ENCODE measurements at regions not wholly inside any gene's neighbourhood (a gene's known extent, or its start where the extent isn't known, plus 50 kb on each side); places are given as distances from the start of the nearest gene placed in this dataset.

GRCh38 chr9:17927616-17928015, 348.8 kb downstream of the SH3GL2 start:
- FAIRE-seq: no peak
- Mint-ChIP-seq H3K27me3 (ENCODE audit: low read depth, unreplicated experiment) (peaks cover 1% of the 10 kb centered on the region), H3K27ac (ENCODE audit: unreplicated experiment) (no peak overlapping the region), H3K4me3 (ENCODE audit: unreplicated experiment) (no peak overlapping the region), H3K9me3 (ENCODE audit: unreplicated experiment) (no peaks in the 10 kb centered on the region), H3K36me3 (ENCODE audit: low read depth, unreplicated experiment) (no peaks in the 10 kb centered on the region), H3K4me1 (ENCODE audit: low read depth, unreplicated experiment) (peaks cover 4% of the 10 kb centered on the region)
- Histone ChIP-seq H3K4me3 (ENCODE audit: insufficient read depth, low read depth, low read length) (no peak overlapping the region), H3K4me2 (ENCODE audit: low read length) (no peak overlapping the region), H3K36me3 (ENCODE audit: insufficient read depth, low read length) (no peaks in the 10 kb centered on the region), H3K27ac (ENCODE audit: low read depth, low read length) (no peak overlapping the region), H4K20me1 (ENCODE audit: insufficient read depth, low read length) (no peaks in the 10 kb centered on the region), H2AFZ (ENCODE audit: low read depth, low read length) (no peak overlapping the region), H3K79me2 (ENCODE audit: insufficient read depth, low read length) (no peaks in the 10 kb centered on the region), H3K4me1 (ENCODE audit: insufficient read depth, low read length) (no peaks in the 10 kb centered on the region), H3K9me3 (ENCODE audit: insufficient read depth, low read depth, low read length) (no peaks in the 10 kb centered on the region), H3K9ac (ENCODE audit: low read length) (no peak overlapping the region), H3K27me3 (ENCODE audit: insufficient read depth, low read length) (no peaks in the 10 kb centered on the region)
- TF ChIP-seq EZH2 (IDR thresholded peaks at IDR 0.05; ENCODE audit: insufficient read depth, low read length) (no peak), CTCF (IDR thresholded peaks at IDR 0.05; ENCODE audit: insufficient read depth, low read depth, low read length) (no peak)
- no peak for DNase-seq (ENCODE audit: low read depth)

GRCh38 chr9:17928228-17928627, 349.4 kb downstream of the SH3GL2 start:
- Histone ChIP-seq H3K4me1 (ENCODE audit: insufficient read depth, low read length) (no peaks in the 10 kb centered on the region), H3K9me3 (ENCODE audit: insufficient read depth, low read depth, low read length) (no peaks in the 10 kb centered on the region), H2AFZ (ENCODE audit: low read depth, low read length) (no peak overlapping the region), H3K36me3 (ENCODE audit: insufficient read depth, low read length) (no peaks in the 10 kb centered on the region), H3K27ac (ENCODE audit: low read depth, low read length) (no peak overlapping the region), H3K9ac (ENCODE audit: low read length) (no peak overlapping the region), H4K20me1 (ENCODE audit: insufficient read depth, low read length) (no peaks in the 10 kb centered on the region), H3K4me3 (ENCODE audit: insufficient read depth, low read depth, low read length) (no peak overlapping the region), H3K4me2 (ENCODE audit: low read length) (no peak overlapping the region), H3K27me3 (ENCODE audit: insufficient read depth, low read length) (no peaks in the 10 kb centered on the region), H3K79me2 (ENCODE audit: insufficient read depth, low read length) (no peaks in the 10 kb centered on the region)
- no peaks in the 10 kb centered on the region for H3K9me3 Mint-ChIP-seq (ENCODE audit: unreplicated experiment)
- H3K4me1 Mint-ChIP-seq (ENCODE audit: low read depth, unreplicated experiment): peaks cover 4% of the 10 kb centered on the region
- H3K27ac Mint-ChIP-seq (ENCODE audit: unreplicated experiment): no peak overlapping the region
- H3K4me3 Mint-ChIP-seq (ENCODE audit: unreplicated experiment): no peak overlapping the region
- no peak for DNase-seq (ENCODE audit: low read depth)
- TF ChIP-seq CTCF (IDR thresholded peaks at IDR 0.05; ENCODE audit: insufficient read depth, low read depth, low read length): no peak
- TF ChIP-seq EZH2 (IDR thresholded peaks at IDR 0.05; ENCODE audit: insufficient read depth, low read length): no peak
- no peaks in the 10 kb centered on the region for H3K36me3 Mint-ChIP-seq (ENCODE audit: low read depth, unreplicated experiment)
- H3K27me3 Mint-ChIP-seq (ENCODE audit: low read depth, unreplicated experiment): peaks cover 1% of the 10 kb centered on the region
- no peak for FAIRE-seq

GRCh38 chr9:17928768-17929167, 349.9 kb downstream of the SH3GL2 start:
- TF ChIP-seq CTCF (IDR thresholded peaks at IDR 0.05; ENCODE audit: insufficient read depth, low read depth, low read length) (no peak), EZH2 (IDR thresholded peaks at IDR 0.05; ENCODE audit: insufficient read depth, low read length) (no peak)
- Histone ChIP-seq H3K9ac (ENCODE audit: low read length) (no peak overlapping the region), H3K9me3 (ENCODE audit: insufficient read depth, low read depth, low read length) (no peaks in the 10 kb centered on the region), H3K36me3 (ENCODE audit: insufficient read depth, low read length) (no peaks in the 10 kb centered on the region), H3K79me2 (ENCODE audit: insufficient read depth, low read length) (no peaks in the 10 kb centered on the region), H3K4me1 (ENCODE audit: insufficient read depth, low read length) (no peaks in the 10 kb centered on the region), H3K4me3 (ENCODE audit: insufficient read depth, low read depth, low read length) (no peak overlapping the region), H4K20me1 (ENCODE audit: insufficient read depth, low read length) (no peaks in the 10 kb centered on the region), H3K27me3 (ENCODE audit: insufficient read depth, low read length) (no peaks in the 10 kb centered on the region), H2AFZ (ENCODE audit: low read depth, low read length) (no peak overlapping the region), H3K27ac (ENCODE audit: low read depth, low read length) (no peak overlapping the region), H3K4me2 (ENCODE audit: low read length) (no peak overlapping the region)
- Mint-ChIP-seq H3K9me3 (ENCODE audit: unreplicated experiment) (no peaks in the 10 kb centered on the region), H3K36me3 (ENCODE audit: low read depth, unreplicated experiment) (no peaks in the 10 kb centered on the region), H3K4me3 (ENCODE audit: unreplicated experiment) (no peak overlapping the region), H3K27me3 (ENCODE audit: low read depth, unreplicated experiment) (no peaks in the 10 kb centered on the region), H3K4me1 (ENCODE audit: low read depth, unreplicated experiment) (peaks cover 4% of the 10 kb centered on the region), H3K27ac (ENCODE audit: unreplicated experiment) (no peak overlapping the region)
- no peak for DNase-seq (ENCODE audit: low read depth)
- no peak for FAIRE-seq

Measured in astrocyte (in vitro differentiated cells and primary cell).